OCI-LY7 (cell line): ENCODE measurements at regions not wholly inside any gene's neighbourhood (a gene's known extent, or its start where the extent isn't known, plus 50 kb on each side); places are given as distances from the start of the nearest gene placed in this dataset.

ENCODE experiments used
- EZH2phosphoT487 ChIP-seq: fragments of 200-600 bp; sonication (generic); IDR thresholded peaks from 2 replicates; pipeline ENCODE4 v1.6.1; 2018; ENCODE audit warnings: low read depth, borderline replicate concordance, mild to moderate bottlenecking, mixed run types, antibody characterized with exemption, low read length, moderate library complexity, mixed read lengths
- TF ChIP-seq, protein P1 (sequence below): fragments of 200-600 bp; sonication (generic); conservative IDR thresholded peaks from 2 replicates; pipeline ENCODE4 v1.5.1; 2014; ENCODE audit warnings: mild to moderate bottlenecking, antibody characterized with exemption, low read length, moderate library complexity, mixed read lengths

DNA sequence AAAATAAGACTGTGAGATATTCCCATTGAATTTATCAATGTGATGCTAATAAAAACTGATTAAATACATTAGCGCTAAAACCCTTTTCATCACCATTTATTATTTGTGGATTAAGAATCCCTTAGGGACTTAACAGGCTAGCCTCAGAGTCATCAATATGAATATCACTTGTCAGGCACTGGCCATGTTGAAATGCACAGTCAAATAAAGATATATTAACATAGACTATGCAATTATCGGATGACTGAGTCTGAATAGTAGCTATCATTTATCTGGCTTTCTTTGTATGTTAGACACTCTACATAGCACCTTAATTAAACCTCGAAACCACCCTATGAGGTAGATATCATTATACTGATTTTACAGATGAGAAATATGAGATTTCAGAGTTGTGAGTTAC lies 213.6 kb downstream of the RDH14 start:
- TF ChIP-seq, protein P1, sequence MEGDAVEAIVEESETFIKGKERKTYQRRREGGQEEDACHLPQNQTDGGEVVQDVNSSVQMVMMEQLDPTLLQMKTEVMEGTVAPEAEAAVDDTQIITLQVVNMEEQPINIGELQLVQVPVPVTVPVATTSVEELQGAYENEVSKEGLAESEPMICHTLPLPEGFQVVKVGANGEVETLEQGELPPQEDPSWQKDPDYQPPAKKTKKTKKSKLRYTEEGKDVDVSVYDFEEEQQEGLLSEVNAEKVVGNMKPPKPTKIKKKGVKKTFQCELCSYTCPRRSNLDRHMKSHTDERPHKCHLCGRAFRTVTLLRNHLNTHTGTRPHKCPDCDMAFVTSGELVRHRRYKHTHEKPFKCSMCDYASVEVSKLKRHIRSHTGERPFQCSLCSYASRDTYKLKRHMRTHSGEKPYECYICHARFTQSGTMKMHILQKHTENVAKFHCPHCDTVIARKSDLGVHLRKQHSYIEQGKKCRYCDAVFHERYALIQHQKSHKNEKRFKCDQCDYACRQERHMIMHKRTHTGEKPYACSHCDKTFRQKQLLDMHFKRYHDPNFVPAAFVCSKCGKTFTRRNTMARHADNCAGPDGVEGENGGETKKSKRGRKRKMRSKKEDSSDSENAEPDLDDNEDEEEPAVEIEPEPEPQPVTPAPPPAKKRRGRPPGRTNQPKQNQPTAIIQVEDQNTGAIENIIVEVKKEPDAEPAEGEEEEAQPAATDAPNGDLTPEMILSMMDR: no peak
- no peak for TF ChIP-seq EZH2phosphoT487
